ENCODE measurements at regions not wholly inside any gene's neighbourhood (a gene's known extent, or its start where the extent isn't known, plus 50 kb on each side); places are given as distances from the start of the nearest gene placed in this dataset.

GRCh38 chr4:123286903-123287466 lies 109.6 kb upstream of the SPRY1 start:
- DNase-seq (ENCODE audit: extremely low spot score), result no peak
- CTCF ChIA-PET, result interaction anchor here (1.1 to 2.1 kb wide), 2 partner anchors 8 to 16 kb away, joined by 3 to 4 read pairs; no protein-coding TSS in a partner anchor
- POLR2A ChIA-PET, result no interaction called here
- no peak for TF ChIP-seq CTCF (IDR thresholded peaks at IDR 0.05; ENCODE audit: control extremely low read depth, extremely low read depth, low read depth, missing control alignments)

- no peak for TF ChIP-seq CTCF (IDR thresholded peaks at IDR 0.05; ENCODE audit: control extremely low read depth, extremely low read depth, low read depth, missing control alignments)
- ChIA-PET POLR2A (no interaction called here), CTCF (interaction anchor here (1.6 kb wide), 1 partner anchor 9 kb away, joined by 6 read pairs; no protein-coding TSS in a partner anchor)
- DNase-seq (ENCODE audit: extremely low spot score), result no peak
These were observed 108.1 kb upstream of the SPRY1 start for GRCh38 chr4:123288309-123289025.

- no peak for TF ChIP-seq CTCF (IDR thresholded peaks at IDR 0.05; ENCODE audit: control extremely low read depth, extremely low read depth, low read depth, missing control alignments)
- ChIA-PET CTCF (no interaction called here), POLR2A (no interaction called here)
- DNase-seq (ENCODE audit: extremely low spot score), result no peak
These were observed 105.3 kb upstream of the SPRY1 start for GRCh38 chr4:123291329-123291728.

GRCh38 chr4:123297836-123298235 lies 98.8 kb upstream of the SPRY1 start:
- no peak for DNase-seq (ENCODE audit: extremely low spot score)
- CTCF ChIA-PET, result no interaction called here
- TF ChIP-seq CTCF (IDR thresholded peaks at IDR 0.05; ENCODE audit: control extremely low read depth, extremely low read depth, low read depth, missing control alignments), result no peak
- POLR2A ChIA-PET, result no interaction called here

GRCh38 chr4:123298261-123298660 lies 98.3 kb upstream of the SPRY1 start:
- CTCF ChIA-PET, result no interaction called here
- DNase-seq (ENCODE audit: extremely low spot score), result no peak
- TF ChIP-seq CTCF (IDR thresholded peaks at IDR 0.05; ENCODE audit: control extremely low read depth, extremely low read depth, low read depth, missing control alignments), result no peak
- POLR2A ChIA-PET, result no interaction called here

- TF ChIP-seq CTCF (IDR thresholded peaks at IDR 0.05; ENCODE audit: control extremely low read depth, extremely low read depth, low read depth, missing control alignments), result no peak
- POLR2A ChIA-PET, result no interaction called here
- DNase-seq (ENCODE audit: extremely low spot score), result no peak
These were observed 97.8 kb upstream of the SPRY1 start for GRCh38 chr4:123298801-123299200.

More at GRCh38 chr4:123298801-123299200, 97.8 kb upstream of the SPRY1 start:
- CTCF ChIA-PET, result no interaction called here

Measured in GM10248 (cell line).